GM23338 (cell line): ENCODE measurements at regions not wholly inside any gene's neighbourhood (a gene's known extent, or its start where the extent isn't known, plus 50 kb on each side); places are given as distances from the start of the nearest gene placed in this dataset.

Experiments
- ATAC-seq: fragments of 200-7000 bp; cut with Tn5 transposase; 3 replicates; pipeline ENCODE4 v1.9.1; 2020
- DNase-seq: peaks from one replicate; pipeline ENCODE4 v3.0.0-alpha.2; 2015; ENCODE audit warnings: low spot score
- H2AFZ ChIP-seq: fragments of 200-600 bp; sonication (generic); 2 replicates; pipeline ENCODE4 v1.8.0; 2016; ENCODE audit warnings: antibody characterized with exemption, mild to moderate bottlenecking, moderate library complexity
- H3F3A ChIP-seq: fragments of 200-600 bp; sonication (generic); replicated peaks from 2 replicates; pipeline ENCODE4 v1.8.0; 2017; ENCODE audit warnings: antibody characterized with exemption, mixed run types, low read depth
- H3K27ac ChIP-seq: fragments of 200-600 bp; sonication (generic); 2 replicates; pipeline ENCODE4 v1.6.1; 2016; ENCODE audit warnings: low read depth
- H3K27me3 ChIP-seq: fragments of 200-600 bp; sonication (generic); 2 replicates; pipeline ENCODE4 v1.8.0; 2016; ENCODE audit warnings: mild to moderate bottlenecking, mixed run types, moderate library complexity; ENCODE audit not compliant: insufficient read depth
- H3K36me3 ChIP-seq: fragments of 200-600 bp; sonication (generic); 2 replicates; pipeline ENCODE4 v1.8.0; 2016; ENCODE audit warnings: mild to moderate bottlenecking; ENCODE audit not compliant: insufficient read depth
- H3K4me1 ChIP-seq: fragments of 200-600 bp; sonication (generic); 2 replicates; pipeline ENCODE4 v1.8.0; 2016; ENCODE audit warnings: mild to moderate bottlenecking, moderate library complexity; ENCODE audit not compliant: insufficient read depth
- H3K4me2 ChIP-seq: fragments of 200-600 bp; sonication (generic); 2 replicates; pipeline ENCODE4 v1.7.1; 2017; ENCODE audit warnings: mixed run types
- H3K4me3 ChIP-seq: fragments of 200-600 bp; sonication (generic); 2 replicates; pipeline ENCODE4 v1.6.1; 2016; ENCODE audit warnings: mixed run types
- H3K79me2 ChIP-seq: fragments of 200-600 bp; sonication (generic); replicated peaks from 2 replicates; pipeline ENCODE4 v1.8.0; 2017; ENCODE audit warnings: mild to moderate bottlenecking; ENCODE audit not compliant: insufficient read depth
- H3K9me2 ChIP-seq: fragments of 200-600 bp; sonication (generic); 2 replicates; pipeline ENCODE4 v1.8.0; 2017; ENCODE audit not compliant: insufficient read depth
- H4K20me1 ChIP-seq: fragments of 200-600 bp; sonication (generic); replicated peaks from 2 replicates; pipeline ENCODE4 v1.8.0; 2017; ENCODE audit warnings: mild to moderate bottlenecking; ENCODE audit not compliant: insufficient read depth
- H3K27ac Mint-ChIP-seq: 2 replicates; pipeline ENCODE4 v1.8.0; 2020; ENCODE audit warnings: inconsistent platforms, mild to moderate bottlenecking, moderate library complexity, mixed read lengths
- H3K27me3 Mint-ChIP-seq: 3 replicates; pipeline ENCODE4 v1.8.0; 2022; ENCODE audit warnings: low read depth, mild to moderate bottlenecking, moderate library complexity, mixed read lengths, inconsistent platforms; ENCODE audit not compliant: insufficient read depth, poor library complexity
- H3K36me3 Mint-ChIP-seq: 3 replicates; pipeline ENCODE4 v1.8.0; 2021; ENCODE audit warnings: low read depth, mild to moderate bottlenecking, inconsistent platforms, moderate library complexity, mixed read lengths
- H3K4me1 Mint-ChIP-seq: 3 replicates; pipeline ENCODE4 v1.8.0; 2020; ENCODE audit warnings: mild to moderate bottlenecking, inconsistent platforms, mixed read lengths
- H3K4me3 Mint-ChIP-seq: 3 replicates; pipeline ENCODE4 v1.8.0; 2021; ENCODE audit warnings: moderate library complexity, mild to moderate bottlenecking, inconsistent platforms, mixed read lengths
- H3K9me3 Mint-ChIP-seq: 3 replicates; pipeline ENCODE4 v1.8.0; 2020; ENCODE audit warnings: moderate library complexity, mild to moderate bottlenecking, inconsistent platforms, mixed read lengths
- CREB1 ChIP-seq: fragments of 250-450 bp; sonication (Bioruptor Pico); IDR thresholded peaks from 2 replicates; pipeline ENCODE4 v1.5.0; 2020; ENCODE audit warnings: low read depth, mild to moderate bottlenecking, moderate library complexity
- CTCF ChIP-seq, 2 experiments: fragments of 200-600 bp in 1 of 2; sonication (generic) in 1 of 2; conservative IDR thresholded peaks; 2 replicates each; pipeline versions ENCODE4 v1.5.1 to v1.6.1; 2016 to 2017; ENCODE audit warnings: antibody characterized with exemption in 2 of 2, low read depth in 2 of 2, mild to moderate bottlenecking in 2 of 2, moderate library complexity in 1 of 2
- ETS1 ChIP-seq: IDR thresholded peaks from 2 replicates; pipeline ENCODE4 v1.6.1; 2016; ENCODE audit warnings: antibody characterized with exemption
- EZH2 ChIP-seq: fragments of 200-600 bp; sonication (generic); IDR thresholded peaks from one replicate; pipeline ENCODE4 v1.8.0; 2017; ENCODE audit warnings: antibody characterized with exemption, mild to moderate bottlenecking, low read depth; ENCODE audit not compliant: unreplicated experiment
- EZH2phosphoT487 ChIP-seq: fragments of 200-600 bp; sonication (generic); IDR thresholded peaks from one replicate; pipeline ENCODE4 v1.8.1; 2018; ENCODE audit warnings: antibody characterized with exemption; ENCODE audit not compliant: unreplicated experiment
- JUNB ChIP-seq: IDR thresholded peaks from one replicate; pipeline ENCODE4 v1.6.1; 2016; ENCODE audit warnings: antibody characterized with exemption; ENCODE audit not compliant: unreplicated experiment
- NANOG ChIP-seq: IDR thresholded peaks from 2 replicates; pipeline ENCODE4 v1.6.1; 2016; ENCODE audit warnings: antibody characterized with exemption, borderline replicate concordance
- POLR2AphosphoS5 ChIP-seq: IDR thresholded peaks from 2 replicates; pipeline ENCODE4 v1.6.1; 2016; ENCODE audit warnings: antibody characterized with exemption, low read depth
- REST ChIP-seq: IDR thresholded peaks from one replicate; pipeline ENCODE4 v1.6.1; 2018; ENCODE audit warnings: antibody characterized with exemption; ENCODE audit not compliant: unreplicated experiment
- STAT1 ChIP-seq: IDR thresholded peaks from one replicate; pipeline ENCODE4 v1.6.1; 2016; ENCODE audit warnings: antibody characterized with exemption; ENCODE audit not compliant: unreplicated experiment
- ZNF114 ChIP-seq: fragments of 250-450 bp; sonication (Bioruptor Pico); IDR thresholded peaks from 2 replicates; pipeline ENCODE4 v1.5.0; 2020; ENCODE audit warnings: mild to moderate bottlenecking, moderate library complexity

GRCh38 chr4:188661502-188661901, 522.3 kb downstream of the TRIML1 start:
- Histone ChIP-seq H3F3A (no peaks in the 10 kb centered on the region), H3K27ac (no peak overlapping the region), H3K9me2 (no peaks in the 10 kb centered on the region), H3K27me3 (no peaks in the 10 kb centered on the region), H4K20me1 (no peaks in the 10 kb centered on the region), H3K79me2 (no peaks in the 10 kb centered on the region), H3K4me1 (peaks cover 2% of the 10 kb centered on the region; the same call in 1 of the 2 replicates), H3K4me3 (no peak overlapping the region), H3K4me2 (no peak overlapping the region), H2AFZ (peak overlapping the region; percentile 74; the same call in 1 of the 2 replicates), H3K36me3 (no peaks in the 10 kb centered on the region)
- Mint-ChIP-seq H3K9me3 (no peaks in the 10 kb centered on the region), H3K27me3 (no peaks in the 10 kb centered on the region), H3K27ac (no peak overlapping the region), H3K4me1 (peaks cover 9% of the 10 kb centered on the region), H3K36me3 (no peaks in the 10 kb centered on the region), H3K4me3 (no peak overlapping the region)
- TF ChIP-seq EZH2phosphoT487 = no peak
- no peak for TF ChIP-seq POLR2AphosphoS5
- TF ChIP-seq EZH2 = no peak
- TF ChIP-seq NANOG = no peak
- TF ChIP-seq CTCF (conservative IDR thresholded peaks at IDR 0.05; ENCODE audit: low read depth in 2 of 2) = no peak
- no peak for TF ChIP-seq STAT1
- TF ChIP-seq ETS1 = no peak
- no peak for ATAC-seq
- no peak for DNase-seq

- H3K9me3 Mint-ChIP-seq = no peaks in the 10 kb centered on the region
- H3K4me3 Mint-ChIP-seq = no peak overlapping the region
- peaks cover 3% of the 10 kb centered on the region; the same call in 1 of the 3 replicates for H3K4me1 Mint-ChIP-seq
- H2AFZ ChIP-seq = no peak overlapping the region
- H3K4me1 ChIP-seq = no peaks in the 10 kb centered on the region
- H3K27ac Mint-ChIP-seq = no peak overlapping the region
- H3K27me3 ChIP-seq = no peaks in the 10 kb centered on the region
- H4K20me1 ChIP-seq = no peaks in the 10 kb centered on the region
- no peaks in the 10 kb centered on the region for H3F3A ChIP-seq
- H3K27me3 Mint-ChIP-seq = no peaks in the 10 kb centered on the region
- ATAC-seq (no peak), DNase-seq (no peak)
- no peaks in the 10 kb centered on the region for H3K9me2 ChIP-seq
- H3K27ac ChIP-seq = no peak overlapping the region
- H3K36me3 ChIP-seq = no peaks in the 10 kb centered on the region
- no peaks in the 10 kb centered on the region for H3K36me3 Mint-ChIP-seq
- H3K79me2 ChIP-seq = no peaks in the 10 kb centered on the region
- no peak overlapping the region for H3K4me2 ChIP-seq
- no peak overlapping the region for H3K4me3 ChIP-seq
- TF ChIP-seq REST (no peak), ZNF114 (no peak), ETS1 (no peak), CTCF (conservative IDR thresholded peaks at IDR 0.05; ENCODE audit: low read depth in 2 of 2) (no peak), EZH2 (no peak), JUNB (no peak), STAT1 (no peak), NANOG (no peak), CREB1 (CRISPR knock-in tag) (no peak), EZH2phosphoT487 (no peak)
These were observed 524.1 kb downstream of the TRIML1 start for GRCh38 chr4:188663369-188663768.
